ENCODE measurements at regions not wholly inside any gene's neighbourhood (a gene's known extent, or its start where the extent isn't known, plus 50 kb on each side); places are given as distances from the start of the nearest gene placed in this dataset.

DNA sequence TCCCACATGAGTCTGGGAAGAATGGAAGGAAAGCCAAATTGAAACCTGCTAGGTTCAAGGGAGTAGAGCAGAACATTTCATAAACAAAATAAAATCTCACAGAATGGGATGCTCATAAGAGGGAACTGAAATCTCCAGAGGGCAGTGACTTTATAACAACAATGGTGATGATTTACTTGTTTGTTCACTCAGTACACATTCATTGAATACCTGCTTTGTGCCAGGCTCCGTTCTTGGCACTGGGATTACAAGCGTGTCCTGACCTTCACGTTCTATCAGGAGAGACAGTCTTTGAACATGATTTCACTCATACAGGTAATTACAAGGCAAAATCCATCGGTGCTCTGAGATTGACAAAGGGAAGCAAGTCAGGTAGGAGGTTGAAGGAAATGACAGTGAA is 356.3 kb downstream of the HAPSTR1 start:
- Mint-ChIP-seq H3K27ac (no peak overlapping the region), H3K9me3 (peaks cover 5% of the 10 kb centered on the region), H3K36me3 (no peaks in the 10 kb centered on the region), H3K4me1 (peaks cover 48% of the 10 kb centered on the region), H3K27me3 (ENCODE audit: low read depth) (no peaks in the 10 kb centered on the region), H3K4me3 (no peak overlapping the region)
- ChIA-PET CTCF (interaction anchor here (1.2 kb wide), 1 partner anchor 733 kb away, joined by 3 read pairs; no protein-coding TSS in a partner anchor), POLR2A (no interaction called here)
- ATAC-seq (no peak), DNase-seq (ENCODE audit: low spot score) (no peak)
- TF ChIP-seq SMAD4 (CRISPR knock-in tag; IDR thresholded peaks at IDR 0.05), result no peak

DNA sequence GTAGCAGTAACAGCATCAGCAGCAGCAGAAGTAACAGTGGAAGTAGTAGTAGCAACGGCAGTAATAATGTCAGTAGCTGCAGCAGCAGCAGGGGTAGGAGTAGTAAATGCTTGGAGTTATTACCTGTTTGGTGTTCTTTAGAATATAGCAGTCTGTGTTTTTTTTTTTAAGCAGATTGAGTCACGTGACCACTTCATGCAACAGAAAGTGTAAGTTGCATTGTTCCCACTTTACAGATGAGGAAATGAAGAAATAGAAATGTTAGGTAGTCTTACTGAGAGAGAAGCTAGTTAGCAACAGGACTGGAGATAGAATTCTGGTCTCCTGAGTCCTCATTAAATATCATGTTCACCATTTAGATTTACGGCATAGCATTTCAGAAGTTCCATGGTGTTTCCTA is 358.2 kb downstream of the HAPSTR1 start:
- ChIA-PET CTCF (no interaction called here), POLR2A (no interaction called here)
- peaks cover 34% of the 10 kb centered on the region for H3K4me1 Mint-ChIP-seq
- no peak for ATAC-seq
- H3K4me3 Mint-ChIP-seq, result no peak overlapping the region
- TF ChIP-seq, protein P1, sequence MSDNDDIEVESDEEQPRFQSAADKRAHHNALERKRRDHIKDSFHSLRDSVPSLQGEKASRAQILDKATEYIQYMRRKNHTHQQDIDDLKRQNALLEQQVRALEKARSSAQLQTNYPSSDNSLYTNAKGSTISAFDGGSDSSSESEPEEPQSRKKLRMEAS (CRISPR knock-in tag; IDR thresholded peaks at IDR 0.05), result no peak
- DNase-seq (ENCODE audit: low spot score), result no peak
- no peak overlapping the region for H3K27ac Mint-ChIP-seq
- peaks cover 5% of the 10 kb centered on the region for H3K36me3 Mint-ChIP-seq
- peaks cover 18% of the 10 kb centered on the region for H3K9me3 Mint-ChIP-seq
- H3K27me3 Mint-ChIP-seq (ENCODE audit: low read depth), result peaks cover 5% of the 10 kb centered on the region

- Mint-ChIP-seq H3K4me3 (no peak overlapping the region), H3K27me3 (ENCODE audit: low read depth) (peaks cover 9% of the 10 kb centered on the region), H3K4me1 (peaks cover 8% of the 10 kb centered on the region), H3K27ac (no peak overlapping the region), H3K9me3 (peaks cover 26% of the 10 kb centered on the region), H3K36me3 (peaks cover 9% of the 10 kb centered on the region)
- no peak for DNase-seq (ENCODE audit: low spot score)
- ChIA-PET CTCF (no interaction called here), POLR2A (no interaction called here)
- TF ChIP-seq ERG (CRISPR knock-in tag; IDR thresholded peaks at IDR 0.05) (no peak), CREM (CRISPR knock-in tag; IDR thresholded peaks at IDR 0.05) (no peak), KAT7 (CRISPR knock-in tag; IDR thresholded peaks at IDR 0.05; ENCODE audit: borderline replicate concordance) (no peak)
- ATAC-seq, result no peak
Observed at GRCh38 chr16:9457215-9457614, 365.8 kb downstream of the HAPSTR1 start.

GRCh38 chr16:9458816-9459215 is 367.4 kb downstream of the HAPSTR1 start:
- Mint-ChIP-seq H3K27me3 (ENCODE audit: low read depth) (peaks cover 9% of the 10 kb centered on the region), H3K9me3 (peaks cover 22% of the 10 kb centered on the region), H3K4me1 (peaks cover 8% of the 10 kb centered on the region), H3K27ac (no peak overlapping the region), H3K36me3 (peaks cover 9% of the 10 kb centered on the region), H3K4me3 (no peak overlapping the region)
- no peak for TF ChIP-seq CREB1 (CRISPR knock-in tag; IDR thresholded peaks at IDR 0.05)
- DNase-seq (ENCODE audit: low spot score) (no peak), ATAC-seq (no peak)
- CTCF ChIA-PET, result no interaction called here
- POLR2A ChIA-PET, result no interaction called here

DNA sequence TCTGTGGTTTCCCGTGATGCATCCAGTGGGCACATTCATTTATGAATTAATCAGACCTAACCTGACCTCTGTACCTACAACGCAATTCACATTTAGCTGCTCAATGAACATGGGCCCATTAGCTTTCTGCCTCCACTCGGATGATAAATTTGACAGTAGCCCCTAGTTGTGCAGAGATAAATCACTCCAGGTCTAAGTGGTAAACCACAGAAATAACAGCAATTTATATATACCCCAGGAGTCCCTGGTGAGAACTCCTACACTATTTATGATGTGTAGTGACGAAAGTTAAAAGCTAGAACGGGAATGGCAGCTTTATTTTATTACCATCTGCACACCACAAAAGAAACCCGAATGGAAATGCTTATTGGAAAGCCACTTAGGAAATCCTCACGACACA is 371.5 kb downstream of the HAPSTR1 start:
- peaks cover 3% of the 10 kb centered on the region; the same call in 1 of the 2 replicates for H3K27me3 Mint-ChIP-seq (ENCODE audit: low read depth)

More for the DNA sequence above, 371.5 kb downstream of the HAPSTR1 start:
- H3K4me3 Mint-ChIP-seq, result no peak overlapping the region
- no peaks in the 10 kb centered on the region for H3K36me3 Mint-ChIP-seq
- DNase-seq (ENCODE audit: low spot score), result no peak
- peaks cover 8% of the 10 kb centered on the region for H3K4me1 Mint-ChIP-seq
- TF ChIP-seq ATF3 (CRISPR knock-in tag; conservative IDR thresholded peaks at IDR 0.05) (no peak), JUN (CRISPR knock-in tag; IDR thresholded peaks at IDR 0.05) (no peak), FOXP4 (CRISPR knock-in tag; IDR thresholded peaks at IDR 0.05) (no peak), RELA (CRISPR knock-in tag; IDR thresholded peaks at IDR 0.05; ENCODE audit: borderline replicate concordance) (no peak)
- no peak for ATAC-seq
- ChIA-PET CTCF (no interaction called here), POLR2A (no interaction called here)
- no peaks in the 10 kb centered on the region for H3K9me3 Mint-ChIP-seq
- H3K27ac Mint-ChIP-seq, result no peak overlapping the region

Measured in WTC11 (cell line).